ENCODE measurements at regions not wholly inside any gene's neighbourhood (a gene's known extent, or its start where the extent isn't known, plus 50 kb on each side); places are given as distances from the start of the nearest gene placed in this dataset.

- Histone ChIP-seq H3K4me3 (no peak overlapping the region), H3K36me3 (no peaks in the 10 kb centered on the region), H3K27me3 (peaks cover 7% of the 10 kb centered on the region), H3K27ac (no peak overlapping the region), H3K9me3 (no peaks in the 10 kb centered on the region), H3K4me1 (no peaks in the 10 kb centered on the region)
- TF ChIP-seq, protein P1, sequence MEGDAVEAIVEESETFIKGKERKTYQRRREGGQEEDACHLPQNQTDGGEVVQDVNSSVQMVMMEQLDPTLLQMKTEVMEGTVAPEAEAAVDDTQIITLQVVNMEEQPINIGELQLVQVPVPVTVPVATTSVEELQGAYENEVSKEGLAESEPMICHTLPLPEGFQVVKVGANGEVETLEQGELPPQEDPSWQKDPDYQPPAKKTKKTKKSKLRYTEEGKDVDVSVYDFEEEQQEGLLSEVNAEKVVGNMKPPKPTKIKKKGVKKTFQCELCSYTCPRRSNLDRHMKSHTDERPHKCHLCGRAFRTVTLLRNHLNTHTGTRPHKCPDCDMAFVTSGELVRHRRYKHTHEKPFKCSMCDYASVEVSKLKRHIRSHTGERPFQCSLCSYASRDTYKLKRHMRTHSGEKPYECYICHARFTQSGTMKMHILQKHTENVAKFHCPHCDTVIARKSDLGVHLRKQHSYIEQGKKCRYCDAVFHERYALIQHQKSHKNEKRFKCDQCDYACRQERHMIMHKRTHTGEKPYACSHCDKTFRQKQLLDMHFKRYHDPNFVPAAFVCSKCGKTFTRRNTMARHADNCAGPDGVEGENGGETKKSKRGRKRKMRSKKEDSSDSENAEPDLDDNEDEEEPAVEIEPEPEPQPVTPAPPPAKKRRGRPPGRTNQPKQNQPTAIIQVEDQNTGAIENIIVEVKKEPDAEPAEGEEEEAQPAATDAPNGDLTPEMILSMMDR (IDR thresholded peaks at IDR 0.05) = no peak
- no peak for ATAC-seq
- WGBS, 2 donors (ENCODE audit: low coverage in 1 of 2) = 82% methylated on average over 4 of the region's 10 CpGs; no CpG with 5 or more reads in 1 of the 2 donors
Observed at GRCh38 chr7:156234666-156235494, 405.7 kb upstream of the RNF32 start.

- no peak for TF ChIP-seq EP300 (IDR thresholded peaks at IDR 0.05)
- TF ChIP-seq POLR2A (IDR thresholded peaks at IDR 0.05) = no peak
- no peak for TF ChIP-seq POLR2AphosphoS5 (IDR thresholded peaks at IDR 0.05)
- H3K4me1 ChIP-seq = no peaks in the 10 kb centered on the region
- H3K27ac ChIP-seq = no peak overlapping the region
- peaks cover 0 to 3% (median 0%) of the 10 kb centered on the region in 3 donors for H3K9me3 ChIP-seq
- H3K4me3 ChIP-seq = no peak overlapping the region
- WGBS, 2 donors (ENCODE audit: low coverage in 1 of 2) = 94 to 98% methylated on average over 5 of the region's 5 CpGs
- no peaks in the 10 kb centered on the region for H3K36me3 ChIP-seq
- ATAC-seq = no peak
- H3K27me3 ChIP-seq = peaks cover 7% of the 10 kb centered on the region
Observed at GRCh38 chr7:156234192-156234591, 406.4 kb upstream of the RNF32 start.

- Histone ChIP-seq H3K9me3 (peaks cover 0 to 14% (median 0%) of the 10 kb centered on the region in 3 donors), H3K36me3 (no peaks in the 10 kb centered on the region), H3K27me3 (peaks cover 7% of the 10 kb centered on the region), H3K4me3 (no peak overlapping the region), H3K27ac (no peak overlapping the region), H3K4me1 (no peaks in the 10 kb centered on the region)
- no peak for TF ChIP-seq EP300 (IDR thresholded peaks at IDR 0.05)
- TF ChIP-seq, protein P1 (IDR thresholded peaks at IDR 0.05) = no peak
- TF ChIP-seq POLR2A (IDR thresholded peaks at IDR 0.05) = no peak
- TF ChIP-seq POLR2AphosphoS5 (IDR thresholded peaks at IDR 0.05) = no peak
- ATAC-seq = no peak
- WGBS, 2 donors (ENCODE audit: low coverage in 1 of 2) = 94% methylated on average over 9 of the region's 37 CpGs; no CpG with 5 or more reads in 1 of the 2 donors
Observed at GRCh38 chr7:156232931-156233705, 407.5 kb upstream of the RNF32 start.

DNA sequence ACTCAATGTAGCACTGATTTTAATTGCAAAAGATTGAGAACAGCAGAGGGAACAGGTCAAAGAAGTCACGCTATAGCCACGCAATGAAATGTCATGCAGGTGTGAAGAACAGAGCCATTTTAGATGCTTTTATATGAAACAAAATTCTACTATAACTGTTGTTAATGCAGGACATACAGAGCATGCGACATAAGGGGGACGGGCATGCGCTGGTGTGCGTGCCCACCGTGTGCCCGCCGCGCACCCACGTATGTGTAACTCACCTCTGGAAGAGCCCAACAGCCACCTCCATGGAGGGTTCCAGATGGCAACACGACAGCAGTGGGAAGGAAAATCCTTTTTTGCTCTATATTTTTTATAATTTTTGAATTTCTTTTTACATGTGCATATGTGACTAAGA lies 410.0 kb upstream of the RNF32 start:
- H3K4me3 ChIP-seq = no peak overlapping the region
- H3K9me3 ChIP-seq = peaks cover 0 to 24% (median 0%) of the 10 kb centered on the region in 3 donors
- 84 to 87% methylated on average over 12 of the region's 12 CpGs for WGBS, 2 donors (ENCODE audit: low coverage in 1 of 2)
- TF ChIP-seq POLR2A (IDR thresholded peaks at IDR 0.05) (no peak), POLR2AphosphoS5 (IDR thresholded peaks at IDR 0.05) (no peak), EP300 (IDR thresholded peaks at IDR 0.05) (no peak)
- TF ChIP-seq, protein P1 (IDR thresholded peaks at IDR 0.05) = no peak
- no peak for ATAC-seq
- peaks cover 7% of the 10 kb centered on the region for H3K27me3 ChIP-seq
- H3K27ac ChIP-seq = no peak overlapping the region
- no peaks in the 10 kb centered on the region for H3K36me3 ChIP-seq
- H3K4me1 ChIP-seq = no peaks in the 10 kb centered on the region

DNA sequence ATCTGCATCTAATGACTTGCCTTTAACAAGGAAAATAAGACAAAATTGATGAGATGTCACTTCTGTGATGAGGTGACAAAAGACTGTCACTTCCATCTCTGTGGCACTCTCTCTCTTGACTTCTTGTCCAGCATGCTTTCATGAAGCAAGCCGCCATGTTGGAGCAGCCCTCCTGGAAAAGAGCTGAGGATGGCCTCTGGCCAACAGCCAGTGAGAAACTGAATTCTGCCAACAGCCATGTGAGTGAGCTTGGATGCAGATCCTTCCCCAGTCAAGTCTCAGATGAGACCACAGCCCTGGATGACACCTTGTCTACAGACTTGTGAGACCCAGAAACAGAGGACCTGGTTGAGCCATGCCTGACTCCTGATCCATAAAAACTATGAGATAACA lies 412.6 kb upstream of the SHH start:
- H3K27ac ChIP-seq = no peak overlapping the region
- no peak overlapping the region for H3K4me3 ChIP-seq
- no peaks in the 10 kb centered on the region for H3K36me3 ChIP-seq
- H3K4me1 ChIP-seq = no peaks in the 10 kb centered on the region
- peaks cover 8% of the 10 kb centered on the region for H3K27me3 ChIP-seq
- 88% methylated on average over 1 of the region's 1 CpG; no CpG with 5 or more reads in 1 of the 2 donors for WGBS, 2 donors (ENCODE audit: low coverage in 1 of 2)
- no peak for TF ChIP-seq POLR2A (IDR thresholded peaks at IDR 0.05)
- TF ChIP-seq, protein P1 (IDR thresholded peaks at IDR 0.05) = no peak
- no peak for TF ChIP-seq POLR2AphosphoS5 (IDR thresholded peaks at IDR 0.05)
- no peak for TF ChIP-seq EP300 (IDR thresholded peaks at IDR 0.05)
- no peak for ATAC-seq
- H3K9me3 ChIP-seq = peaks cover 0 to 39% (median 0%) of the 10 kb centered on the region in 3 donors
